ENCODE measurements at regions not wholly inside any gene's neighbourhood (a gene's known extent, or its start where the extent isn't known, plus 50 kb on each side); places are given as distances from the start of the nearest gene placed in this dataset.
"Not testable (repeated sequence)": the region's sequence is repeated elsewhere in the genome, so short reads cannot be mapped to it uniquely, and the experiment has no call there.

GRCh38 chr7:65727182-65727581 is 145.7 kb upstream of the VKORC1L1 start:
- TF ChIP-seq CTCF (IDR thresholded peaks at IDR 0.05; ENCODE audit: poor library complexity); EZH2 (IDR thresholded peaks at IDR 0.05; ENCODE audit: borderline replicate concordance): not testable (repeated sequence)
